ENCODE measurements at regions not wholly inside any gene's neighbourhood (a gene's known extent, or its start where the extent isn't known, plus 50 kb on each side); places are given as distances from the start of the nearest gene placed in this dataset.

GRCh38 chr11:26027887-26028286 lies 304.0 kb upstream of the ANO3 start:
- H3K4me1 Mint-ChIP-seq = no peaks in the 10 kb centered on the region
- H3K27me3 Mint-ChIP-seq (ENCODE audit: low read depth) = no peaks in the 10 kb centered on the region
- POLR2A ChIA-PET = no interaction called here
- ATAC-seq = no peak
- TF ChIP-seq GRHL2 (CRISPR knock-in tag; IDR thresholded peaks at IDR 0.05; ENCODE audit: insufficient replicate concordance, severe bottlenecking) (no peak), GTF2I (CRISPR knock-in tag; conservative IDR thresholded peaks at IDR 0.05) (no peak), ATF2 (CRISPR knock-in tag; IDR thresholded peaks at IDR 0.05; ENCODE audit: borderline replicate concordance, low read depth) (no peak), OVOL2 (CRISPR knock-in tag; IDR thresholded peaks at IDR 0.05; ENCODE audit: borderline replicate concordance) (no peak), FOXP1 (CRISPR knock-in tag; IDR thresholded peaks at IDR 0.05; ENCODE audit: borderline replicate concordance) (no peak), PRRX2 (CRISPR knock-in tag; IDR thresholded peaks at IDR 0.05) (no peak)
- TF ChIP-seq, protein P1, sequence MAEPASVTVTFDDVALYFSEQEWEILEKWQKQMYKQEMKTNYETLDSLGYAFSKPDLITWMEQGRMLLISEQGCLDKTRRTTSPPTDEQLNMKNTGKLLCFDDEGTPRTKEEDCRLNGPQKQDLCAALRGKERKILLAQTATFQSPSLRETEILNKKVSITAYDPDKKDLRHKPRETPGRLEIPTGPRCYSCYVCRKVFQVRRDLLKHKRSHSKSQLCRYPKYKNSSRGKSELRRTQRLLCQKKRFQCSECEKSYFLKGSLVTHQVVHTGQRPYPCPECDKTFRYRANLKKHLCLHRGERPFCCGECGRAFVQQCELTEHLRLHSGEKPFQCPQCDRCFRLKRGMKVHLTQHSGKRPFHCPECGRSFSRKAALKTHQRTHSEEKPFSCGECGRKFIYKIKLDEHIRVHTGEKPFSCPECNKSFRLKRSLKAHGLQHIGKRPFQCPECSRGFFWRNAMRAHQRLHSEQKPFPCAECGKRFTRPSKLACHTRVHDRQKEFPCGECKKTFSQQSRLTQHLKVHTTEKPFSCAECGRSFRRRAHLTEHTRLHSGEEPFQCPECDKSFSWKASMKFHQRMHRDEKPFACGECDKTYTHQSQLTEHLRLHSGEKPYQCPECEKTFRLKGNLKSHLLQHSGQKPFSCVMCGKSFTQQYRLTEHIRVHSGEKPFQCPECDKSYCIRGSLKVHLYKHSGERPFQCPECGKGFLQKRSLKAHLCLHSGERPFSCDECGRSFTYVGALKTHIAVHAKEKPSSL (CRISPR knock-in tag; conservative IDR thresholded peaks at IDR 0.05) = no peak
- TF ChIP-seq, protein P2, sequence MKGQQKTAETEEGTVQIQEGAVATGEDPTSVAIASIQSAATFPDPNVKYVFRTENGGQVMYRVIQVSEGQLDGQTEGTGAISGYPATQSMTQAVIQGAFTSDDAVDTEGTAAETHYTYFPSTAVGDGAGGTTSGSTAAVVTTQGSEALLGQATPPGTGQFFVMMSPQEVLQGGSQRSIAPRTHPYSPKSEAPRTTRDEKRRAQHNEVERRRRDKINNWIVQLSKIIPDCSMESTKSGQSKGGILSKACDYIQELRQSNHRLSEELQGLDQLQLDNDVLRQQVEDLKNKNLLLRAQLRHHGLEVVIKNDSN (CRISPR knock-in tag; IDR thresholded peaks at IDR 0.05) = no peak
- DNase-seq (ENCODE audit: low spot score) = no peak
- no peak overlapping the region for H3K27ac Mint-ChIP-seq
- H3K4me3 Mint-ChIP-seq = no peak overlapping the region
- no peaks in the 10 kb centered on the region for H3K36me3 Mint-ChIP-seq
- 0 out of 2 replicates have a peak, but pooled peaks cover 2% of the 10 kb centered on the region for H3K9me3 Mint-ChIP-seq
- CTCF ChIA-PET = no interaction called here

GRCh38 chr11:26028393-26028911 lies 303.5 kb upstream of the ANO3 start:
- Mint-ChIP-seq H3K4me3 (no peak overlapping the region), H3K36me3 (no peaks in the 10 kb centered on the region), H3K27me3 (ENCODE audit: low read depth) (no peaks in the 10 kb centered on the region), H3K9me3 (0 out of 2 replicates have a peak, but pooled peaks cover 2% of the 10 kb centered on the region), H3K4me1 (no peaks in the 10 kb centered on the region), H3K27ac (no peak overlapping the region)
- ATAC-seq = no peak
- CTCF ChIA-PET = no interaction called here
- POLR2A ChIA-PET = no interaction called here
- TF ChIP-seq, protein P3, sequence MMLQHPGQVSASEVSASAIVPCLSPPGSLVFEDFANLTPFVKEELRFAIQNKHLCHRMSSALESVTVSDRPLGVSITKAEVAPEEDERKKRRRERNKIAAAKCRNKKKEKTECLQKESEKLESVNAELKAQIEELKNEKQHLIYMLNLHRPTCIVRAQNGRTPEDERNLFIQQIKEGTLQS (CRISPR knock-in tag; conservative IDR thresholded peaks at IDR 0.05) = no peak
- TF ChIP-seq PRDM15 (CRISPR knock-in tag; IDR thresholded peaks at IDR 0.05) = no peak
- TF ChIP-seq NR3C1 (CRISPR knock-in tag; conservative IDR thresholded peaks at IDR 0.05; ENCODE audit: low read depth) = no peak
- TF ChIP-seq MLX (CRISPR knock-in tag; IDR thresholded peaks at IDR 0.05) = no peak
- TF ChIP-seq PRRX2 (CRISPR knock-in tag; IDR thresholded peaks at IDR 0.05) = no peak
- TF ChIP-seq SOX15 (CRISPR knock-in tag; IDR thresholded peaks at IDR 0.05) = no peak
- no peak for TF ChIP-seq NR2C2 (CRISPR knock-in tag; IDR thresholded peaks at IDR 0.05)
- no peak for TF ChIP-seq HMGA2 (CRISPR knock-in tag; IDR thresholded peaks at IDR 0.05)
- no peak for TF ChIP-seq GTF2I (CRISPR knock-in tag; conservative IDR thresholded peaks at IDR 0.05)
- no peak for TF ChIP-seq E2F5 (CRISPR knock-in tag; IDR thresholded peaks at IDR 0.05)
- DNase-seq (ENCODE audit: low spot score) = no peak
